NCI-H2171 (cell line): ENCODE measurements at regions not wholly inside any gene's neighbourhood (a gene's known extent, or its start where the extent isn't known, plus 50 kb on each side); places are given as distances from the start of the nearest gene placed in this dataset.
"Not testable (repeated sequence)": the region's sequence is repeated elsewhere in the genome, so short reads cannot be mapped to it uniquely, and the experiment has no call there.

Source experiments
- DNase-seq: peaks from one replicate; lab custom pipeline; 2025; lab: John Stamatoyannopoulos, UW

GRCh38 chr1:181172082-181172481, 83.6 kb downstream of the IER5 start:
- DNase-seq: no peak

- no peak for DNase-seq
These were observed 85.4 kb downstream of the IER5 start for GRCh38 chr1:181173761-181174447.

GRCh38 chr1:181174861-181175260, 86.4 kb downstream of the IER5 start:
- no peak for DNase-seq

GRCh38 chr1:181175356-181175910, 86.9 kb downstream of the IER5 start:
- DNase-seq: no peak

- no peak for DNase-seq
These were observed 87.5 kb downstream of the IER5 start for GRCh38 chr1:181175955-181176354.

- DNase-seq: no peak
These were observed 89.9 kb downstream of the IER5 start for GRCh38 chr1:181178241-181178879.

- DNase-seq: no peak
These were observed 90.9 kb downstream of the IER5 start for GRCh38 chr1:181179279-181179986.

- peak; percentile 65 for DNase-seq
These were observed 91.5 kb downstream of the IER5 start for GRCh38 chr1:181179987-181180365.

- DNase-seq: peak; percentile 45
These were observed 92.0 kb downstream of the IER5 start for GRCh38 chr1:181180407-181181031.

GRCh38 chr1:181181792-181182585, 93.5 kb downstream of the IER5 start:
- no peak for DNase-seq

GRCh38 chr1:181184621-181185020, 96.1 kb downstream of the IER5 start:
- no peak for DNase-seq

GRCh38 chr1:181185461-181185860, 97.0 kb downstream of the IER5 start:
- DNase-seq: no peak

- not testable (repeated sequence) for DNase-seq
These were observed 97.6 kb downstream of the IER5 start for GRCh38 chr1:181186133-181186532.

- DNase-seq: no peak
These were observed 99.0 kb downstream of the IER5 start for GRCh38 chr1:181187337-181188126.

GRCh38 chr1:181189245-181189644, 100.7 kb downstream of the IER5 start:
- DNase-seq: no peak

GRCh38 chr1:181189691-181190363, 101.3 kb downstream of the IER5 start:
- peak; percentile 22 for DNase-seq

GRCh38 chr1:181190364-181191035, 102.0 kb downstream of the IER5 start:
- no peak for DNase-seq

- no peak for DNase-seq
These were observed 103.1 kb downstream of the IER5 start for GRCh38 chr1:181191494-181192040.

- DNase-seq: peak; percentile 20
These were observed 103.8 kb downstream of the IER5 start for GRCh38 chr1:181192316-181192715.
